GM12878 (cell line): ENCODE measurements at regions not wholly inside any gene's neighbourhood (a gene's known extent, or its start where the extent isn't known, plus 50 kb on each side); places are given as distances from the start of the nearest gene placed in this dataset.

ENCODE experiments used
- ATF7 ChIP-seq: fragments of 450-650 bp; IDR thresholded peaks from 2 replicates; pipeline ENCODE4 v1.6.1; 2016; ENCODE audit warnings: low read depth, mild to moderate bottlenecking
- BACH1 ChIP-seq: fragments of 450-650 bp; IDR thresholded peaks from 2 replicates; pipeline ENCODE4 v1.6.1; 2017; ENCODE audit warnings: mild to moderate bottlenecking, borderline replicate concordance
- ELK1 ChIP-seq: IDR thresholded peaks from 2 replicates; pipeline ENCODE4 v1.6.1; 2012; ENCODE audit warnings: low read depth, low read length, improper control_type of control experiment
- ESRRA ChIP-seq: IDR thresholded peaks from 2 replicates; pipeline ENCODE4 v1.6.1; 2012; ENCODE audit warnings: mild to moderate bottlenecking, low read length, improper control_type of control experiment
- HDAC6 ChIP-seq: fragments of 200-600 bp; sonication (generic); IDR thresholded peaks from one replicate; pipeline ENCODE4 v1.8.0; 2017; ENCODE audit warnings: antibody characterized with exemption; ENCODE audit not compliant: unreplicated experiment
- IKZF1 ChIP-seq: fragments of 450-650 bp; conservative IDR thresholded peaks from 2 replicates; pipeline ENCODE4 v1.6.1; 2017; ENCODE audit warnings: antibody characterized with exemption, mild to moderate bottlenecking
- MAX ChIP-seq: IDR thresholded peaks from 2 replicates; pipeline ENCODE4 v1.6.1; 2012; ENCODE audit warnings: low read depth, low read length, improper control_type of control experiment
- MTA2 ChIP-seq: fragments of 450-650 bp; IDR thresholded peaks from 2 replicates; pipeline ENCODE4 v1.6.1; 2016; ENCODE audit warnings: low read depth, mild to moderate bottlenecking, moderate library complexity
- MTA3 ChIP-seq: IDR thresholded peaks from 2 replicates; pipeline ENCODE4 v1.6.1; 2012; ENCODE audit warnings: low read length, inconsistent platforms, borderline replicate concordance
- NRF1 ChIP-seq: conservative IDR thresholded peaks from 2 replicates; pipeline ENCODE4 v1.6.1; 2011; ENCODE audit warnings: mild to moderate bottlenecking, low read depth, low read length, improper control_type of control experiment
- PKNOX1 ChIP-seq: fragments of 450-650 bp; IDR thresholded peaks from 2 replicates; pipeline ENCODE4 v1.6.1; 2016; ENCODE audit warnings: mild to moderate bottlenecking
- POLR2AphosphoS2 ChIP-seq: IDR thresholded peaks from 2 replicates; pipeline ENCODE4 v1.6.1; 2011; ENCODE audit warnings: low read depth, mild to moderate bottlenecking, low read length, improper control_type of control experiment, moderate library complexity
- RB1 ChIP-seq: fragments of 450-650 bp; formaldehyde crosslinking; IDR thresholded peaks from 2 replicates; pipeline ENCODE4 v1.6.1; 2017; ENCODE audit warnings: mild to moderate bottlenecking, borderline replicate concordance
- RELA ChIP-seq: fragments of 450-650 bp; IDR thresholded peaks from 2 replicates; pipeline ENCODE4 v1.8.0; 2014; ENCODE audit warnings: borderline replicate concordance; ENCODE audit not compliant: partially characterized antibody
- REST ChIP-seq: IDR thresholded peaks from 2 replicates; pipeline ENCODE4 v1.6.1; 2012; ENCODE audit warnings: mild to moderate bottlenecking, low read depth, low read length
- SIX5 ChIP-seq: IDR thresholded peaks from 2 replicates; pipeline ENCODE4 v1.6.1; 2011; ENCODE audit warnings: mild to moderate bottlenecking, low read depth, low read length, moderate library complexity; ENCODE audit not compliant: severe bottlenecking
- SREBF2 ChIP-seq: IDR thresholded peaks from 2 replicates; pipeline ENCODE4 v1.6.1; 2012; ENCODE audit warnings: mild to moderate bottlenecking, low read length
- STAT1 ChIP-seq: fragments of 450-650 bp; conservative IDR thresholded peaks from 2 replicates; pipeline ENCODE4 v1.6.1; 2014; ENCODE audit warnings: antibody characterized with exemption, mild to moderate bottlenecking
- TARDBP ChIP-seq: IDR thresholded peaks from 2 replicates; pipeline ENCODE4 v1.6.1; 2016; ENCODE audit warnings: borderline replicate concordance
- ZNF622 ChIP-seq: fragments of 450-650 bp; IDR thresholded peaks from 2 replicates; pipeline ENCODE4 v1.6.1; 2017; ENCODE audit warnings: mild to moderate bottlenecking, inconsistent platforms

GRCh38 chr6:27836783-27837624 lies 75.2 kb downstream of the OR2B2 start (continued):
- TF ChIP-seq ESRRA: no peak
- TF ChIP-seq ELK1: no peak
- TF ChIP-seq REST: no peak
- TF ChIP-seq MAX: peak; percentile 45; the same call in 1 of the 2 replicates
- 0 out of 2 replicates have a peak, but pooled peaks have one; percentile 82 for TF ChIP-seq POLR2AphosphoS2
- peak; percentile 24; the same call in 1 of the 2 replicates for TF ChIP-seq MTA2
- no peak for TF ChIP-seq ZNF622
- no peak for TF ChIP-seq STAT1
- no peak for TF ChIP-seq PKNOX1
- peak; percentile 46; the same call in 1 of the 2 replicates for TF ChIP-seq NRF1
- no peak for TF ChIP-seq SREBF2
- TF ChIP-seq MTA3: no peak; the same call in 1 of the 2 replicates
- TF ChIP-seq IKZF1: peak; percentile 49; the same call in 1 of the 2 replicates
- TF ChIP-seq RB1: no peak; the same call in 1 of the 2 replicates
- TF ChIP-seq HDAC6: no peak
- peak; percentile 70 for TF ChIP-seq ATF7
- TF ChIP-seq BACH1: peak; percentile 53
- TF ChIP-seq SIX5: peak; percentile 12
- TF ChIP-seq RELA: no peak
- TF ChIP-seq TARDBP: no peak
